H1 (cell line): ENCODE measurements at regions not wholly inside any gene's neighbourhood (a gene's known extent, or its start where the extent isn't known, plus 50 kb on each side); places are given as distances from the start of the nearest gene placed in this dataset.

ENCODE experiments used
- ASH2L ChIP-seq: fragments of 200-600, 300-600 bp; sonication (generic); IDR thresholded peaks from one replicate; pipeline ENCODE4 v1.7.1; 2017; ENCODE audit warnings: low read length
- ATF2 ChIP-seq: IDR thresholded peaks from 2 replicates; pipeline ENCODE4 v1.6.1; 2012; ENCODE audit warnings: low read length, inconsistent platforms
- CEBPB ChIP-seq: IDR thresholded peaks from 2 replicates; pipeline ENCODE4 v1.6.1; 2012; ENCODE audit warnings: low read depth, low read length
- CHD1 ChIP-seq: IDR thresholded peaks from 2 replicates; pipeline ENCODE4 v1.6.1; 2012; ENCODE audit warnings: low read depth, low read length, improper control_type of control experiment
- CHD7 ChIP-seq: fragments of 300-600 bp; sonication (generic); IDR thresholded peaks from 2 replicates; pipeline ENCODE4 v1.7.1; 2012; ENCODE audit warnings: low read length, moderate library complexity, mild to moderate bottlenecking, inconsistent platforms; ENCODE audit not compliant: insufficient replicate concordance
- CREB1 ChIP-seq: IDR thresholded peaks from 2 replicates; pipeline ENCODE4 v1.6.1; 2012; ENCODE audit warnings: inconsistent platforms
- E2F6 ChIP-seq: IDR thresholded peaks from 2 replicates; pipeline ENCODE4 v1.6.1; 2012; ENCODE audit warnings: inconsistent platforms
- POLR2A ChIP-seq, 2 experiments: IDR thresholded peaks; 1 replicate in 1 of 2; 2 replicates in 1 of 2; pipeline ENCODE4 v1.6.1; 2011; ENCODE audit warnings: low read depth in 2 of 2, low read length in 2 of 2, mild to moderate bottlenecking in 2 of 2; ENCODE audit errors: control extremely low read depth in 1 of 2
- RXRA ChIP-seq: IDR thresholded peaks from 2 replicates; pipeline ENCODE4 v1.6.1; 2011; ENCODE audit warnings: low read depth, mild to moderate bottlenecking, low read length, moderate library complexity; ENCODE audit not compliant: insufficient read depth
- TAF7 ChIP-seq: optimal IDR thresholded peaks from 2 replicates; pipeline ENCODE3; 2011; ENCODE audit warnings: low read depth, mild to moderate bottlenecking, inconsistent platforms, low read length, moderate library complexity, borderline replicate concordance
- TBP ChIP-seq: IDR thresholded peaks from 2 replicates; pipeline ENCODE4 v1.6.1; 2011; ENCODE audit warnings: low read depth, low read length, improper control_type of control experiment

GRCh38 chr13:79770056-79770455, 289.1 kb downstream of the NDFIP2 start (continued):
- TF ChIP-seq CHD7 (no peak), E2F6 (no peak), TAF7 (no peak), ATF2 (no peak), POLR2A (IDR thresholded peaks at IDR 0.05; ENCODE audit: control extremely low read depth in 1 of 2, low read depth in 2 of 2, low read length in 2 of 2) (no peak), ASH2L (no peak), CREB1 (no peak), TBP (no peak), CEBPB (no peak), CHD1 (no peak), RXRA (no peak)
